Neural progenitor cell (in vitro differentiated cells): ENCODE measurements at regions not wholly inside any gene's neighbourhood (a gene's known extent, or its start where the extent isn't known, plus 50 kb on each side); places are given as distances from the start of the nearest gene placed in this dataset.

Source experiments
- CTCF ChIP-seq: fragments of 200-600 bp; sonication (generic); IDR thresholded peaks from 2 replicates; pipeline ENCODE4 v1.5.1; 2017; ENCODE audit warnings: antibody characterized with exemption, mild to moderate bottlenecking
- EZH2 ChIP-seq: fragments of 200-600 bp; sonication (generic); IDR thresholded peaks from 2 replicates; pipeline ENCODE4 v1.6.1; 2017; ENCODE audit warnings: antibody characterized with exemption, mild to moderate bottlenecking, moderate library complexity
- EZH2phosphoT487 ChIP-seq: fragments of 200-600 bp; sonication (generic); IDR thresholded peaks from 2 replicates; pipeline ENCODE4 v1.6.1; 2017; ENCODE audit warnings: antibody characterized with exemption

- TF ChIP-seq EZH2phosphoT487 (no peak), CTCF (no peak), EZH2 (no peak)
Observed at GRCh38 chr3:180185650-180186049, 148.9 kb upstream of the PEX5L start.
